Stimulated activated naive CD8-positive, alpha-beta T cell treated with anti-CD3 and anti-CD28 coated beads, Interleukin-15, Interleukin-2, amounts not matched to agents 100 U/mL and 50 U/mL, for 24 hours (primary cell): ENCODE measurements at regions not wholly inside any gene's neighbourhood (a gene's known extent, or its start where the extent isn't known, plus 50 kb on each side); places are given as distances from the start of the nearest gene placed in this dataset.

ENCODE experiments used
- ATAC-seq: fragments of 150-1000 bp; cut with Tn5 transposase; one replicate; pipeline ENCODE4 v1.10.0; 2021
- DNase-seq: peaks from one replicate; pipeline ENCODE4 v3.0.0; 2021

DNA sequence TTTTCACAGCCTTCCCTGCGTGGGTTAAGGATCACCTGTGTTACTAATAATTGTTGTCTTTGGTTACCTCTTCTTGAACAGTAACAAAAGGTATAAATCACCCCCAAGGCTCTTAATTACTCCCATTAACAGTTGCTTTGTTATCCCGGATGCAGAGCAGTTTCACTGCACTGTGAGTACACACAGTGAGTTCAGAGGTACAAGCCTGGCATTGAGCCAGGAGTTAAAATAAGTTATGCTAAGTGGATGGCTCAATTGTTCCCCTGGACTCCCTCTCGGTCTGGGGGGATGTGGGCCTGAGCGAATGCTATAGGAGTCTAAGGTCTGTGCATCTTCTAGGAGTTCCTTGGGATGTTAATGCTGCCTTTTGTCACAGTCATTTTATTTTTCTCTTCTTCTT lies 258.3 kb downstream of the ATG4C start:
- no peak for DNase-seq
- no peak for ATAC-seq

DNA sequence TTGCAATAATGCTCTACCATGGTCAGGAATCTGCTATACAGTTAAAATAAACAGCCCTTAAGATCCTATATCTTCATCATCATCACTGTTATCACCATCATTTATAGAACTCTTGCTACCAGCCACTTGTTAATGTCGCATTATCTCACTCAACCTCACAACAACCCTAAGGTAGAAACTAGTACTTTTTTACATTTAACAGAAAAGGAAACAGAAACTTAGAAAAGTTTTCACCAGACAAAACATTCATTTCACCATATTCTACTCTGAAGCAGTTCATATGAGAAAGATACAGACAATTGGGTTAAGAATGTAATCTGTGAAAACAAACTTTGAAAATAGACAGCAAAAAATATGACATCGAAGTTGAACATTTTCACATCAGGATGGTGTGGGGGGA lies 262.6 kb downstream of the ATG4C start:
- ATAC-seq (no peak), DNase-seq (no peak)

DNA sequence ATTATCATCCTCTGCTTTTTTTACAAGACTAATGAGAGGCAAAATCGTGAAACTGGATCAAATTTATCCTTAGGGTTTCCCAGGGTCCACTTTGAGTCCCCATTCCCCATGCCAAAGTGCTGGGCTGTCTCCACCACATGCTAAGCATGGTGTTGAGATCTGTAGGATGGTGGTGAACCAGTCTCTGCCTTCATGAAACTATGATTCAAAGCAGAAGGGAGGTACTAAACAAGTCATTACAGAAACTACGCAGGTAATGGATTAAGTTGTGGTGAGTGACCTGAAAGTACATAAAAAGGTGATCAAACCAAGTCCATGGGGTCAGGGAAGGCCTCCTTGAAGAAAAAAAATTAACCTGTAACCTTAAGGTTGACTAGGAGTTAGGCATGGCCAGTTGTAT lies 265.2 kb downstream of the ATG4C start:
- DNase-seq (no peak), ATAC-seq (no peak)

DNA sequence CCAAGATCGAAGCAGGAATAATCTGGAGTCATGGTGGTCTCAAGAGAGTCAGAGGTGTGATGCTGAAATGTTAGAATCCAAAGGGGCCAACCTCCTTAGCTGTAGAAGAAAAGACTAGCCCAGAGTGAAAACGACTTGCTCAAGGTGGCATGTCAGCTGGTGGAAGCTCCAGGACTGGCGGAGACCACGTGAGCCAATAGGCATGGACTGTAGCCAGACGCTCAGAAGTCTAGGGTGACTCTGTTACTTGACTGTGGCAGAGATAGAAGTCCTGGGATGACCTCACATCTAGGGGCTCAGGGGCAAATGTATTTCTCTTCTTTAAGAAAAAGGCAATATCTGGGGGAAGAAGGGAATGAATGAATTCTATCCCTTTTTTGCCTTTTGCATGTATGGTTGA lies 267.4 kb downstream of the ATG4C start:
- DNase-seq (no peak), ATAC-seq (no peak)

DNA sequence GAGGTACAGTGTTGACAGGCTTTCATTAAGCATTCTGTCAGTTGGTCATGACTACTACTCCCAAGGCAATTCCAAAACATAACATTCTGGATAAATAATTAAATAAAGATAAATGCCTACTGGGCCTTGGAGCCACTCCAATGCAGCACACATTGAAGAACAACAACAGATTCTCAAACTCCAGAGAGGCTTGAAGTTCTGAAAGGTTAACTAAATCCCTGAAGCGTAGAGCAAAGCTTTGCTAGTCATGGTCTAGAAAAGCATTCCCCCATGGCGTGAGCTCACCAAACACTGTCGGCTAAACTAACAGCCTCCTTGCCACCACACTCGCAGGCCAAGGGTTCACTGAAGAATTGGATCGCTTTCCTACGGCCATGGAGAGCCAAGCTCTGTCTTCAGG lies 268.0 kb downstream of the ATG4C start:
- ATAC-seq (no peak), DNase-seq (no peak)

DNA sequence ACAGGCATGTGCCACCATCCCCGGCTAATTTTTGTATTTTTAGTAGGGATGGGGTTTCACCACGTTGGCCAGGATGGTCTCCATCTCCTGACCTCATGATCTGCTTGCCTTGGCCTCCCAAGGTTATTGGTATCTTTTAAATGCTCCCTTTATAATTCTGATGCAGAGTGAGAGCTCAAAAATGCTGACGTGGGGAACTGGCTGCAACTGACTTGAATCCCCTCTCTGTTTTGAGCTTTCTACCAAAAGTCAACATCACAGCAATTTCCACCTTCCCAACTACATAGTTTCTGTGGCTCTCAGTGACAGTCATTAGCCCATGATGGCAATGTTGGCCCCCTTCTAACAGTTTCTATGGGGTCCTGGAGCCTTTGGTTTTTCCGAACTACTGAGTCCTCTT lies 268.2 kb upstream of the FOXD3 start:
- DNase-seq, result no peak

DNA sequence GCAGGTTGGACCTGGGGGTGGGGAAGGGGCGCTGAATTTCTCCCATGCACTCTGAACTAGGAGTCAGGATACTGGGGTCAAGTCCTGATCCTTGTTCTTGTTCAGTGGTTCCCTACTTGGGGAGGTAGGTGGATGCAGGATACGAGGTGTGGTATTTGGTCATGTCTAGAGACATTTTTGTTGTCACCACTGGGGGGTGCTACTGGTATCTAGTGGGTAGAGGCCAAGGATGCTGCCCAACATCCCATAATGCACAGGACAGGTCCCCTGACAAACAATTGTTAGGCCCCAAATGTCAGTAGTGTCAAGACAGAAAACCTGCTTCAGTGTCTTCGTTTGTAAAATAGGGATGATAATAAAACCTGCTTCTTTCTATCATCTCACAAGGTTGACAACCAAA lies 259.0 kb upstream of the FOXD3 start:
- DNase-seq (no peak), ATAC-seq (no peak)

More for the DNA sequence above, 268.2 kb upstream of the FOXD3 start:
- no peak for ATAC-seq

DNA sequence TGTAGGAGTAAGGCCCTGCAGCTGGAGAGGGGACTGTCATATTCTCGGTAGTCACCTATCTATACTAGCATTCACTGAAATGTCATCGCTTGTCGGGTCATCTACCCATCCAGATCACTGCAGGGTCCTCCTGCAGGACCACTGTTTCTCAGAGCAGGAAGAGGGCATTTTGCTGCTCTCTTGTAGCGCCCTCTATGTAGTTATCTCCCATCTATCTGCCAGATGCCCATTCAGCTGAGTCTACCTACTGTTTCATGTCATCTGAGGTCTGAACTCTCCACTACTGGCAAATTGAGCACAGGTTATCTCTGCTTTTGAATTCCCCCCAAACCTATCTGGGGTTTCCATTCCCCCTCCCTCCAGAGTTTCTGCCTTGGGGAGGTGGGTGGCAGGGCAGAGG lies 258.2 kb upstream of the FOXD3 start:
- ATAC-seq (no peak), DNase-seq (no peak)

DNA sequence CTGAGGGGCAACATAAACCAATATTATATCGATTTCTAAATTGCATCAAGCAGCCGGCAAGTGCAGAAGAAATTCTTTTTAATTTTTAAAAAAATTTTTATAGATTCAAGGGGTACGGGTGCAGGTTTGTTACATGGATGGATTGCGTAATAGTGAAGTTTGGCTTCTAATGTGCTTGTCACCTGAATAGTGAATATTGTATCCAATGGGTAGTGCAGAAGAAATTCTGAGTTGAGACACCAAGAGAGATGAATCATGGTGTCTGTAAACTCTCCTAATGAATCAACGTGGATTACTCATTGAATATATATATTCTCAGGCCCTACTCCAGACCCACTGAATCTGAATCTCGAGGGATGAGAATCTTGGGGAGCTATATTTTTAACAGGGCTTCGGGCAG lies 253.7 kb upstream of the FOXD3 start:
- no peak for ATAC-seq
- DNase-seq, result no peak

DNA sequence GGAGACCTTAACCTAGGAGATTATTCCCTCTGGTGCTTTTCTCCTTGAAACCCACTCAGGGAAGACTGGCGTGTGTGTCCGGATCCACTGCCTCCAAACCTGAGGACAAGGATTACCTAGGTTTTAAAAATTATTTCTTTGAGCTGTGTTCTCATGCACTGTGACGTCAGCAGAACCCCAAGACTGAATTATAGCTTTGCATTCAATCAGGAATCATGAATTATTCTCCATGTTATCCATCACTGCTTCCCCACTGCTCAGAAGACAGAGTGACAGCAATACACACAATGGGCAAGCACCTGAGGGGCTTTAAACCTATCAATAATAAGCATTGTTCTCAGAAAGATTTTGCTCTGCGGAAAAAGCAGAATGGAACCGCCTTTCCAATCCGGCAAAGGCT lies 253.2 kb upstream of the FOXD3 start:
- ATAC-seq, result no peak
- no peak for DNase-seq

DNA sequence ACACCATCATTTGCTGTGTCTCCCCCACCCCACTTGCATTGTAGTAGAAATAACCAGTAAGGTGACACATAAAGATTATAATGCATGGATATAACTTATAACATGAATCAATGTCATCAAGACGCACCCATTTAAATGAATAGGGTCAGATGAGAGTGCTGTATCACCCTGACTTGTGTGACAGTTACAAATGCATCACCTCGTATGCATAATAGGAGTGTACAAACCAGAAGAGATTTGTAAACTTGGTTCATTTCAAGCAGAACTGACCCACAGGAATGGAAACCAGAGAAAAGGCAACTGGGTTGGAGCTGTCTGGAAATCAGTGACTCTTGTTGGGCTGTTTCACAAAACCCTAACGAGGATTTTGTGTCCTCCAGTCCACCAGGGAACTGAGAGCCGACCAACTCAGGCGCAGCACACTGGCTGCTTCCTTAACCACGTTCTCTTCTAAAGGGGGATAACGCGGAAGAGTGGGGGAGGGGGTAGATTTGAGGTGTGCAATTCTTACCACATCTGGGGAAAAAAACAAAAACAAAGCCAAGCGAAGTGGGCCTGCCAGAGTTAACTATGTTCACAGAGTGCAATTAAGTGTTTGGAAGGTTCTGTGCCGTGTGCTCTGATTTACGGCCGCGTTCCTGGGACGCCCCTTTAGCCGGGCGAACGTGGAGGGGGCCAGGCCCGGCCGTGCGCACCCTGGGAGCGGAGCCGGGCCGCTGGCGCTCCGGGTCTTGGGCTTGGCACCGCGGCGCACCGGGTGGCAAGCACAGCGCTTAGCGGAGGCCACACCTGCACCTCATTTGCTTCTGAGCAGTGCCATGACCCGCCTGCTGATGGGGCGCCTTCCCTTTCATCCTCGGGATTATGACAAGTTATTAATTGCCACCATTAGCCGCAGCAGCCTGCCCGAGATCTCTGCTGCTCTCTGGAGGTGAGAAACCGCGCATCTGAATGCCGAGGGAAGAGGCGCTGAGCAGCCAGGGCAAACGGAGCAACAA lies 248.8 kb upstream of the FOXD3 start:
- DNase-seq (no peak), ATAC-seq (no peak)

DNA sequence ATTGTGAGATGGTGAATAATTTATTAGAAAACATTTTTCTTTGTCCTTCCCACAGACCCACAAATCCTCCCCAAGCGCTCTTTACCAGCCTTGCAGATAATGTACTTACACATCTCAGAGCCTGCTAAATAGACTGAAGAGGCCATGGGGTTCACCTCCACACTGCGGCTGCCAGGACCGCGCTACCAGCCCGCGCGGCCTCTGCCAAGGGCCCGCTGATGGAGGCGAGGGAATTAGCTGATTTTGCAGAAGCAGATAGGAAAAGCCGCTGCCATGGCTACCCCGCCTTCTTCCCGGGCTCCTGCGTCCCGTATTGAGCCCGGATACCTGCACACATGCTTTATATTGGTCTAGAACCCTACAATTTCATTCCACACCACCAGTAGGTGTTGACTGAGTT lies 248.0 kb upstream of the FOXD3 start:
- DNase-seq, result no peak
- no peak for ATAC-seq

DNA sequence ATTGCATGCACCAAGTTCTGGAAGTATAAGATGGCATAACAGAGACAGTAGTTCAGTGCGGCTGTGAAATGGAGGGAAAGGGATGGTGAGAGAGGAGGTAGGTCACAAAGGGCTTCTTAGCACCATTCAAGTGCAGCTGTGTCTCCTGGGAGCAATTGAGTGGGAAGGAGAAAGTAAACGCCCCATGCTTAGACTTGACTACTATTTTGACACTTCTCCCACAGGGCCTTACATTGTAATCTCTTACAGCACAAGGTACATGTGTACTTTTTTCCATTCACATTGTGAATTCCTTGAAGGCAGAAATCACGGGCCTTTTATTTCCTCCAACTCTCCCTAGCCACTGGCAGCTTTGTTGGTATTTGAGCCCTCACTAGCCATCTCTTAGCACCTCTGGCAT lies 239.6 kb upstream of the FOXD3 start:
- ATAC-seq, result no peak
- no peak for DNase-seq

DNA sequence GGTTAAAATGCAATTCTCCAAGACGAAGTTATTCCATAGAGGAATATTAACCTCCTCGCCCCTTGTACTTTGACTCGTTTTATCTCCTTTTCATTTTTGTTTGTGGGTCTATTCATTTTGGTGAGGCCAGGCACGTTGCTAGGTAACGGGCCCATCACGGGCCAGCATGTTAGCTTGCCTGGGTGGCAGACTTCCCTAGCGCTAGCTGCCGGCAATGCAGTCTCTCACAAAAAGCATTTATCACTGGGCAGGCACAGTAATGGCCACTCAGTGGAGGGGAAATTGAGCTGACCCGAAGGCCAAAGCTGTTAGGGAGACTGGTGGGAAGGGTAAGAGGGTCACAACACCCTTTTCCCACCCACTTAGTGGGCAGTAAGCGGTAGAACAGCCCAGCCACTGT lies 234.4 kb upstream of the FOXD3 start:
- no peak for DNase-seq
- no peak for ATAC-seq

DNA sequence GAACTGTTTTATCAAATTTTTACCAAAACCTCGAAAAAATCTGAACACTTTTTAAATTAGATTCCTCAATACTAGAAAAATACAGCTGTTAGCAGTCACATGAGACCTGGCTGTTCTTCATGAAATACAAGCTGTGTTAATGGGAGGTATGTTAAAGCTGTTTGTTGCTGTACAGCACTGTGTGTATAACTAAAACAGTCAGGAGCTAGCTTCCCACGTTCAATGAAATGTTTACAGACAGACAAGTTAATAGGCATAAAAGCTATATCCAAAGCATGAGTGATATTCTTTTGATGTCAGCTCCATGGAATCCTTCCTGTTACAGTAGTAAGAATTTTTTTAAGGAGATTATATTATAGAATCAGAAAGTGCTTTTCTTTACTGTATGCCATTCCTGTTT lies 223.2 kb upstream of the FOXD3 start:
- DNase-seq, result no peak
- no peak for ATAC-seq

DNA sequence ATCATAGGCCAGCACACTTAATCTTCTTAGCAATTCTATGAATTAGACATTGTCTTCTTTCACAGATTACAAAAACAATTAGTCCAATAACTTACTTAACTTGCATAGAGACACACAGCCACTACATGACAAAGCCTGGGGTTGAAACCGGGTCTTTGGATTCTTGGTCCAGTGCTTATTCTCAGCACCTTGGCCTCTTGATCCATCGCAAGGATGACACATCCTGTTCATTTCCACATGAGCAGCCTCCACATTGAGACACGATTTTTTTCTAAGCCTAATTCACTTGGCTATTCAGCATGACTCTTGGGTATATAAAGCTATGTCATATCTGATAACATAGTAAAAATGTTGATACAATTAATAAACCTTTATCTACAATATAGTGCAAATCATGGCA lies 221.0 kb upstream of the FOXD3 start:
- DNase-seq (no peak), ATAC-seq (no peak)

DNA sequence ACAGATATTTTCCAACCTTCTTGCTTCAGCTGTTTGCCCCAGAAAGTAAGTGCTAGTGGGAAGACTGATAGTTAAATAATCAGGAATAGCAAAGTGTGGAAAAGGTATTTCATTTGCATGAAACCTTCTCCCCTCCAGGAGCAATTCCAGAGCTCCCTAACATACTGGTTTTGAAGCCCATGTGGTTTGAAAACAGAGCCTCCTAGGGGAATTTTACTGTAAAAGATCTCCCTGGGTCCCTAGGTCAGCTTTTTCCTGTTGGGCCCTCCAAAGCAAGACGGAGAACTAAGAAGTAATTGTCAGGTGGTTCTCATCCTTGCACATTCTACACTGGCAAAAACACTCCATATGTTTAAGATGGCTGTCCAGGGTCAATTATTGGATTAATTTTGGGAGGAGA lies 218.7 kb upstream of the FOXD3 start:
- no peak for DNase-seq
- no peak for ATAC-seq

DNA sequence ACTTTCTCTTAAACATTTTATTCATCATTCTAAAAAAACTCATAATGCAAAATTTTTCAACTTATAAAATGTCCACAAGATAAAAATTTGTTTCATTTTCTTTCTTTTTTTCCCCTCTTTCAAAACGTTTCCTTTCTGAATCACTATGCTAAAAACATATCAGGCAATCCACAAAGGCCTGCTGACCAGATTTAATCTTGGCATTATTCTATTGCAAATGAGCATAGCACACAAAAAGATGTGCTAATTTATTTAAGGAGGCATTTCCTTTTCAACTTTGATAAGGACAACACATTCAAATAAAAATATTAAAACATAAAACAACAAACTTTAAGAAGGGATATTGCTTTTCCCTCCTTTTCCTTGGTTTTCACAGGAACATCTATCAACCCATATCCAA lies 215.3 kb upstream of the FOXD3 start:
- no peak for DNase-seq
- ATAC-seq, result no peak

DNA sequence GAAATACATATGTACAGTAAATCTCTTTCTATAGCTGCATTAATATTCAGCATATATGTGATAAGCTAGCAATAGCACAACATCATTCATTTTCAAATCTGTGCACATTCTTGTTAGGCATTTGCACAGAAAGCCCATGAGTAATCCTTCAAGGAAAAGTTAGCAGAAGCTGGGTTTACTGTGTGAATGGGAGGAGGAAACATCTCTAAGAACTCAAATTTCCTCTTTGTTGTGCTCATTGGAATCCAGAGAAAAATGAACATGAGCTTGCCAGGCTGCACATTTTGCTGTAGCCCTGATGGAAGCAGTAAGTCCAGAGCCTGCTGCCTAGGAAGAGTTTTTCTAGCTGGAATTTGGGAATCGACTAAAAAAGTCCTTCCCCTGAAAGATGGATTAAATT lies 214.2 kb upstream of the FOXD3 start:
- ATAC-seq (no peak), DNase-seq (no peak)

DNA sequence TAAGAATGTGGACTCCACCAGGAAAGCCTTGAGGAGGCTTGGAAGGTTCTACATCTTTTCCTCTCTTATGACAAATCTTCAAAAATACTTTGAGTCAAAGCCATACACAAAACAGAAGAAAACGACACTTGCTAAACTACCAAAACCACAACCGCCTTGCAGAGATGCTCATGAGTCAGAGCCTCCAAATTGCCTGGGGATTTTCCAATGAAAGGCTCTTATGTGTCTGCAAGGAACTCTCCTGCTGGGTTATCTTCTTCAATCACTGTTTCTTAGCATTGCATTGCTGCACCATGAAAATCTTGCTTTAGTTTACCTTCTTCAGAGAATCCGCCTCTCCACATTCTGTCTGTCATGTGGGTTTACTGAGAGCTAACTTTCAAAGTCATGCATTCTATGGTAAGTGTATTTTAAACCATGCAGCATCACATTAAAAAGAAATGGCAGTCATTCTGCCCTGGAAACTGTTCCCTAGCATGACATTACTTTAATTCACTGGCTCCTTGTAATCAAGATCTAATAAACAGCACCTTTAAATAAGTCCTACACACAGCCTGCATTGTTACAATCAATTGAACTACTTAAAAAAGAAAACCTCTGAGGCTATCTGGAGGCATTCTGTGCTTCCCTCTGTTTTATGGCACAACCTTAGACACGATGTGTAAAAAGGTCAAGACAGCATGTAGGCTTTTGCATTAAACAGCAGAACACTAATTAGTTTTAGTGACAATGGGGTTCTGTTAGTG lies 210.0 kb upstream of the FOXD3 start:
- no peak for DNase-seq
- peak; percentile 23 for ATAC-seq

DNA sequence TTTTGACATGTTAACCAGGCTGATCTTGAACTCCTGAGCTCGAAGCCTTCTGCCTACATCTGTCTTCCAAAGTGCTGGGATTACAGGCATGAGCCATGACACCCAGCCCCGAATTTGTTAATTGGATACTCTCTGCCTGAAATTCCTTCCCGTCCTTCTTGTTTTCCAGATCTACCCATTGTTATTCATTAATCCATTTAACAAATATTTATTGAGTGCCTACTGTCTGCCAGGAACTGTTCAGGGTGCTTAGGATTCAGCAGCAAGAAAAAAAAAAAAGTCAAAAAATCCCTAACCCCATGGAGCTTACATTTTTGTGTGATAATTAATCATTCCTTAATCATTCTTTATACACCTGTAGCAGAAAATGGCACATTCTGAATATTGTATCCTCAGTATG lies 206.8 kb upstream of the FOXD3 start:
- ATAC-seq (no peak), DNase-seq (no peak)

DNA sequence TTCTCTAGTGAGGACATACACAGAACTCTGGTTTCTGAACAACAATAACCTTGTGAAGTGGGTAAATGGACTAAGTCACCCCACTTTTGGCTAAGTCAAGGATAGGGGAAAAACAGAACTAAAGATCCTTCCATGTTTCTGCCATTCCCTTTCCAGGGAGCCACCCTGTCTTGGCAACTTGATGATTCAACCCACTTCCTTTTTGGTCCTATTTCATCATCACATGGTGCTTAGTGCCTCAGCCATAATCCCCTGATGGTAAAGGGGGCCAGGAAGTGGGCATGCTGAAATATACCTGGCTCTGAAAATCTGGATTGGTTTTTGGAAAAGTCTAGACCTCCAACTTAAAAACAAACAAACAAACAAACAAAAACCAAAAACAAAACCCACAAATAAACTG lies 206.4 kb upstream of the FOXD3 start:
- no peak for ATAC-seq
- DNase-seq, result no peak

DNA sequence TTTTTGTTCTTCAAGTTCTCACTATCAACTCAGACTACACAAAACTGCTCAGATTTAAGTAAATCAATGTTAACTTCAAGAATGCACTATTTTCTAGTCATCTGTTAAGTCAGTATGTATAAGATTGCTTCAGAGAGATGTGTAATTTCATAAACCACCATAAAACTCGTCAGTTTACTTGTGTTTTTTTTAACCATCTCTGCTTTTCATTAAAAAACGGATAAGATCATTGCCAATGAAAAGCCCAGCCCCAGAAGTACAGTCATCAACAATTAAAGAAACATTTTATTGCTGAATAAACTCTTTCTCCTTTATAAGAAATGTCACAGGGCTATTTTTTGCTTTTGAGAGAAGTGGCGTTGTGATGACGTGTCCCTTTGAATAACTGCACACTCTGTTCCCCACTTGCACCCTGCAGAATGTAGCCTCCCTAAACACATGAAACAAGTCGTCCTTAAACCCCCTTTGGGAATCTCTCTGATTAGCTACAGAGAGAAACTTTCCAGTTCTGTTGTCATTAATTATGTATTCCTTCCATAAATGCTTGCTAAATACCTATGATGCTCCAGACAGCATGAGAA lies 202.7 kb upstream of the FOXD3 start:
- ATAC-seq, result no peak
- no peak for DNase-seq
